ENCODE measurements at regions not wholly inside any gene's neighbourhood (a gene's known extent, or its start where the extent isn't known, plus 50 kb on each side); places are given as distances from the start of the nearest gene placed in this dataset.
"Not testable (repeated sequence)": the region's sequence is repeated elsewhere in the genome, so short reads cannot be mapped to it uniquely, and the experiment has no call there.

DNA sequence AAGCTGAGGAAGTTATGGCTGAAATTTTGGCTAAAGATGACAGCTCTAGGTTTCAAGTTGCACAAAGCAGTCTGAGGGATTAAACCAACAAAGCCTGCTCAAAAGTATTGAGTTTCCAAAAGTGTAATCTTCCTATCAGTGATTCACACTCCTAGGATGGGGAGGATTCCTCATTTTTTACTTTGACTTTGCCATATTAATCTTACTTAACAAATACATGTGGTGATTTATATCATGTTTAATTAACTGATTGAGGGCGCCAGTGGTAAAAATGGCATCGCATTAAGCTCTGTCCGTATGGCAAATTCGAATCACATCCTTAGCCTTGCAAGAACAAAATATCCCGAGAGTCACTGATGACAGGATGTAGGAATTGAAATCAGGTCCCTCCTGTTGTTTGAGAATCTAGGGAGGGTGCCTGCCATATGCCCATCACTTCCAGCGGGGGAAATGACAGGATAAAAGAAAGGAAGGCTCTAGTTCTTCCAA lies 78.1 kb upstream of the ETAA1 start:
- H3K4me3 ChIP-seq (ENCODE audit: low read length): no peak overlapping the region
- H3K4me1 ChIP-seq (ENCODE audit: control insufficient read depth, insufficient read depth, low read length): peaks cover 5% of the 10 kb centered on the region; the same call in 1 of the 2 replicates
- H3K9me3 ChIP-seq (ENCODE audit: control insufficient read depth, insufficient read depth, low read length): no peaks in the 10 kb centered on the region
- no CpG with 5 or more reads among the region's 6 CpGs for WGBS (ENCODE audit: insufficient coverage, insufficient read length)
- H3K27me3 ChIP-seq (ENCODE audit: control insufficient read depth, insufficient read depth, low read length): no peaks in the 10 kb centered on the region
- no peak overlapping the region for H3K27ac ChIP-seq (ENCODE audit: low read length)
- H3K36me3 ChIP-seq (ENCODE audit: control insufficient read depth, insufficient read depth, low read length): no peaks in the 10 kb centered on the region
- DNase-seq (ENCODE audit: low read depth, low spot score): no peak

DNA sequence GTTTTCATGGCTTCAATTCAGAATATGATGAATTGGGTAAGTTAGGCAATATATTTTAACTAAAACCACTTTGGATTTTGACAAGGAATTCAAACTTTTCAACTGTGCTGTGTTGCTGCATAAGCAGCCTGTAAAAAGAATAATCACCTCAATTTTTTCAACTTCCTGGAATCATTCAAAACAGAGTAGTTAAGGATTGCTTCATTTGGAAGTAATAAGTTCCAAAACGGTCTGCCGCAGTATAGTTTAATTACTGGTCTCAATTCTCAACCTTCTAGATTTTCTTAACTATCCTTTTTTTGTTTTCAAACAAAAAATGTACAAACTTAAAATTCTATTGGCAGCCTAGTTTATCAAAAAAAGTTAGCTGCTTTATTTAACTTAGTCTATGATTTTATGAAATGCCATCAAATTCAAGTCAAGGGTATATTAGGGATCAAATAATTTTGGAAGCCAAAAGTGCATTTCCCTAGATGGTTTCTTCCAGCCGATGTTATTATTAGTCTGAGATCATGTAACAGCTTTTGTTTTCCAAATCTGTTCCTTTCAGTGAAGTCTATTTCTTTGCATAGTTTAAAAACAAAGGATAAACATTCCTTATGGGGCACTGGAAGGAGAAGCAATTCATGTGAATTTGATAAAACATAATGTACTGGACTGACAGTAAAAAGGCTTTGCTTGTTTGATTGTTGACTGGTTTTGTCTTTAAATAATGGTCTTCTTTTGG lies 76.1 kb upstream of the ETAA1 start:
- Histone ChIP-seq H3K9me3 (ENCODE audit: control insufficient read depth, insufficient read depth, low read length) (no peaks in the 10 kb centered on the region), H3K4me1 (ENCODE audit: control insufficient read depth, insufficient read depth, low read length) (peaks cover 10% of the 10 kb centered on the region; the same call in 1 of the 2 replicates), H3K27ac (ENCODE audit: low read length) (no peak overlapping the region), H3K27me3 (ENCODE audit: control insufficient read depth, insufficient read depth, low read length) (no peaks in the 10 kb centered on the region), H3K36me3 (ENCODE audit: control insufficient read depth, insufficient read depth, low read length) (no peaks in the 10 kb centered on the region), H3K4me3 (ENCODE audit: low read length) (no peak overlapping the region)
- no CpG with 5 or more reads among the region's 3 CpGs for WGBS (ENCODE audit: insufficient coverage, insufficient read length)
- no peak for DNase-seq (ENCODE audit: low read depth, low spot score)

DNA sequence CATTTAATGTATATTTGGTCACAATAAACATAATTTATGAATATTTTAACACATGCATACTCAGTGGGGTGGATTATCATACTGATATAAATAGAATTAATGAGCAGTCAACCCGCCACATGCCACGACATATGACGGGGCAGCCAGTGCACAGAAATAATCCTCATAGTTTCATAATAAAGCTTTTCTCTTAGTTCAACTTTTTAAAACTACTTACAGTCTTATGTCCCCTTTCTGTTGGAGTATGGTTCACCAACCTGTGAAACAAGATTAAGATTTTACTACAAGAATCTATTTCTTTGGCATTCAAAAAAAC lies 75.6 kb upstream of the ETAA1 start:
- no peak for DNase-seq (ENCODE audit: low read depth, low spot score)
- Histone ChIP-seq H3K9me3 (ENCODE audit: control insufficient read depth, insufficient read depth, low read length) (no peaks in the 10 kb centered on the region), H3K4me3 (ENCODE audit: low read length) (no peak overlapping the region), H3K36me3 (ENCODE audit: control insufficient read depth, insufficient read depth, low read length) (no peaks in the 10 kb centered on the region), H3K4me1 (ENCODE audit: control insufficient read depth, insufficient read depth, low read length) (peaks cover 10% of the 10 kb centered on the region; the same call in 1 of the 2 replicates), H3K27ac (ENCODE audit: low read length) (no peak overlapping the region), H3K27me3 (ENCODE audit: control insufficient read depth, insufficient read depth, low read length) (no peaks in the 10 kb centered on the region)
- no CpG with 5 or more reads among the region's 3 CpGs for WGBS (ENCODE audit: insufficient coverage, insufficient read length)

DNA sequence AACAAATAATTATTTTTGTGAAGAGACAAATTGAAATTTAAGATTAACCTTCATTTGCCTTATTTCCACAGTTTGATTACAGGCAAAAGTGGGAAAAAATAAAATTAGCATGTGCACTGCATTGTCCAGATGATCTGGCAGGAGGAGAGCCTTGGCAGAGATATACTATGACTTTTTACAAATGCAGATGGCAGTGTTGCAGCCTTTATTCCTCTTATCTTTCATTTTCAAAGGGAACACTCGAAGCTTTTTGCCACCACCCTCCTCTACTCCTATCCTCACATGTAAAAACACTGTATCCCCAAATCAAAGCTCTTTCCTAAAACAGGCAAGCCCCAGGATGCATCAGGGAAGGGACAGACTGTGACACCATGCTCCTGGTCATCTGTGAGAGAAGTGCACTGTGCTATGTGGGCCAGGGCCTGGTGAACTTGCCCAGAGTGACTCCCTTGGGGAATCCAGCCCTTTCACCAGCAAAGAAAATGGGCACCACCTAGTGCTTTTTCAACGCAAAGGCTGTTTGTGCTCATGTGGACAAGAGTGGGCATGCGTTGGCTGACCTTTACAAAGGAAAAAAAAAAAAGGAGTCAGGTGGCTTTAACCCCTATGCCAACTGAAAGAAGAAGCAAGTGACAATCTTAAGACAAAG lies 74.7 kb upstream of the ETAA1 start:
- Histone ChIP-seq H3K27me3 (ENCODE audit: control insufficient read depth, insufficient read depth, low read length) (no peaks in the 10 kb centered on the region), H3K9me3 (ENCODE audit: control insufficient read depth, insufficient read depth, low read length) (no peaks in the 10 kb centered on the region), H3K27ac (ENCODE audit: low read length) (no peak overlapping the region), H3K36me3 (ENCODE audit: control insufficient read depth, insufficient read depth, low read length) (no peaks in the 10 kb centered on the region), H3K4me1 (ENCODE audit: control insufficient read depth, insufficient read depth, low read length) (peaks cover 10% of the 10 kb centered on the region; the same call in 1 of the 2 replicates), H3K4me3 (ENCODE audit: low read length) (no peak overlapping the region)
- WGBS (ENCODE audit: insufficient coverage, insufficient read length): no CpG with 5 or more reads among the region's 3 CpGs
- DNase-seq (ENCODE audit: low read depth, low spot score): no peak

DNA sequence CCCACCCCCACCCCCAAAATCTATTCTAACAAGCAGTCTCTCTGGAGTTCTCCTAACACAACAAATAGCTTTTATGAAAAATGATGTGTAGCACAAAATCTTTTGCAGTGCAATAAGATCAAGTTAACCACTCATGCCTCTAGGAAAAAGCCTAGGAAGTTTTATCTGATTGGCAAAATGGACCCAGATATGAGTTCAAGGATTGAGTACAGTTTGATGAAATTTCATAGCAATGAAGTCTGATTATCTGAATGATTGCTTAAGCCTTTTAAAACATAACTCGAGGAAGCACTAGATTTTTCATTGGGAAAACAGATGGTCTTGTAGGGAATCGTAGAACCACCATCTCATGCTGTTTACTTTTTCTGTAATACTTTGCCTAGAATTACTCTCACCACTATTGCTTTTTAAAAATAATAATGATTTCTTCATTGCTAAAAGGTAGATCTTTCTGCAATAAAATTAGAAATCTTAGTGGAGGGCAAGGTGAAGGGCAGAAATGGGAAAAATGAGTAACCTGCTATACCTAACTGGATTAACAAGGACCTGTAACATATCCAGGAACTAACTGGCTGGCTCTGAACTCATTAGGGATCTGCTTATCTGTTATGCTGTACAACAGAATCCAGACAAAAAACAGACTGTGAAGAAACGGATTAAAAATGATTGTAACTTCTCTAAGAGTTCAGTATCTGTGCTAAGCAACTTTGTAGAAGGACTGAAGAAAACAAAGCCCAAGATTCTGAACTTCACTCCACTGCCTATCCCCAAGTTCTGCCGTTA lies 73.7 kb upstream of the ETAA1 start:
- Histone ChIP-seq H3K4me3 (ENCODE audit: low read length) (no peak overlapping the region), H3K9me3 (ENCODE audit: control insufficient read depth, insufficient read depth, low read length) (no peaks in the 10 kb centered on the region), H3K4me1 (ENCODE audit: control insufficient read depth, insufficient read depth, low read length) (peaks cover 11% of the 10 kb centered on the region; the same call in 1 of the 2 replicates), H3K36me3 (ENCODE audit: control insufficient read depth, insufficient read depth, low read length) (no peaks in the 10 kb centered on the region), H3K27me3 (ENCODE audit: control insufficient read depth, insufficient read depth, low read length) (no peaks in the 10 kb centered on the region), H3K27ac (ENCODE audit: low read length) (no peak overlapping the region)
- no peak for DNase-seq (ENCODE audit: low read depth, low spot score)
- no CpG with 5 or more reads among the region's 4 CpGs for WGBS (ENCODE audit: insufficient coverage, insufficient read length)

DNA sequence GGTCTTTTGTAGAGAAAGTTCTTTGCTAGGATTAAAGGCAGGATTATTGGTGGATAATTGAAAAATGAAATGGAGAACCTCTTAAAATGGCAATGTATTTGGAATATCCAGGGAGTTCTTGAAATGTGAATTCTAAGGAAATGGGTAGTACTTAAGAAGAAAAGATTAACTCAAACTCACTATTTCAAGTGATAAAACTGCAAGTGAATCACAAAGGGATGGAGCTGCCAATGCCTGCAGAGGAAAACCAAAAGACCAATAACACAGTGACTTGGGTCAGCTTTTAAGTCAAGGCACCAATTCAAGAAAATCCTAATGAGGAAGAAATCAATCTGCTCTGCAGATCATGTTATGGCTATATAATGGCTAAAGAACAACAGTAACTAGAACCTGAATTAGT lies 67.6 kb upstream of the ETAA1 start:
- Histone ChIP-seq H3K4me3 (ENCODE audit: low read length) (no peak overlapping the region), H3K4me1 (ENCODE audit: control insufficient read depth, insufficient read depth, low read length) (peaks cover 6% of the 10 kb centered on the region; the same call in 1 of the 2 replicates), H3K9me3 (ENCODE audit: control insufficient read depth, insufficient read depth, low read length) (no peaks in the 10 kb centered on the region), H3K36me3 (ENCODE audit: control insufficient read depth, insufficient read depth, low read length) (peaks cover 2% of the 10 kb centered on the region; the same call in 1 of the 2 replicates), H3K27ac (ENCODE audit: low read length) (no peak overlapping the region), H3K27me3 (ENCODE audit: control insufficient read depth, insufficient read depth, low read length) (no peaks in the 10 kb centered on the region)
- DNase-seq (ENCODE audit: low read depth, low spot score): no peak

DNA sequence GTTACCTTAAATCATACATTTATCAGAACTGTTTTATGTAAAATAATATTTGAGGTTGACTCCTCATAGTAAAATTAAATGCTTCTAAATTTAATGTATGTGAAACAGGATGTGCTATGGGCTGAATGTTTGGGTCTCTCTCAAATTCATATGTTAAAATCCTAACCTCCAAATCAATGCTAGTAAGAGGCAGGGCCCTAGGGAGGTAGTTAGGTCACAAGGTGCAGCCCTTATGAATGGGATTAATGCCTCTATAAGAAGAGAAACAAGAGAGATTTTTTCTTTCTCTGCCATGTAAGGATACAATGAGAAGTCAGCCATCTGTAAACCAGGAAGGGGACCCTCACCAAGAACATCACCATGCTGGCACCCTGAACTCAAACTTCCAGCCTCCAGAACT lies 67.2 kb upstream of the ETAA1 start:
- Histone ChIP-seq H3K27me3 (ENCODE audit: control insufficient read depth, insufficient read depth, low read length) (no peaks in the 10 kb centered on the region), H3K27ac (ENCODE audit: low read length) (no peak overlapping the region), H3K9me3 (ENCODE audit: control insufficient read depth, insufficient read depth, low read length) (no peaks in the 10 kb centered on the region), H3K4me3 (ENCODE audit: low read length) (peak overlapping the region; percentile 20; the same call in 1 of the 2 replicates), H3K4me1 (ENCODE audit: control insufficient read depth, insufficient read depth, low read length) (peaks cover 5% of the 10 kb centered on the region; the same call in 1 of the 2 replicates), H3K36me3 (ENCODE audit: control insufficient read depth, insufficient read depth, low read length) (peaks cover 5% of the 10 kb centered on the region; the same call in 1 of the 2 replicates)
- DNase-seq (ENCODE audit: low read depth, low spot score): no peak

DNA sequence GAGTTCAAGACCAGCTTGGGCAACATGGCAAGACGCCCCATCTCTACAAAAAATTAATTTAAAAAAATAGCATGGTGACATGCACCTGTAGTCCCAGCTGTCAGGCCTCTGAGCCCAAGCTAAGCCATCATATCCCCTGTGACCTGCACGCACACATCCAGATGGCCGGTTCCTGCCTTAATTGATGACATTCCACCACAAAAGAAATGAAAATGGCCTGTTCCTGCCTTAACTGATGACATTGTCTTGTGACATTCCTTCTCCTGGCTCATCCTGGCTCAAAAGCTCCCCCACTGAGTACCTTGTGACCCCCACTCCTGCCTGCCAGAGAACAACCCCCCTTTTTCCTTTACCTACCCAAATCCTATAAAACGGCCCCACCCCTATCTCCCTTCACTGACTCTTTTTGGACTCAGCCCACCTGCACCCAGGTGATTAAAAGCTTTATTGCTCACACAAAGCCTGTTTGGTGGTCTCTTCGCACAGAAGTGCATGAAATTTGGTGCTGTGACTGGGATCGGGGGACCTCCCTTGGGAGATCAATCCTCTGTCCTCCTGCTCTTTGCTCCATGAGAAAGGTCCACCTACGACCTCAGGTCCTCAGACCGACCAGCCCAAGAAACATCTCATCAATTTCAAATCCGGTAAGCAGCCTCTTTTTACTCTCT lies 65.6 kb upstream of the ETAA1 start:
- not testable (repeated sequence) for DNase-seq (ENCODE audit: low read depth, low spot score); H3K4me1 ChIP-seq (ENCODE audit: control insufficient read depth, insufficient read depth, low read length); H3K9me3 ChIP-seq (ENCODE audit: control insufficient read depth, insufficient read depth, low read length); H3K27me3 ChIP-seq (ENCODE audit: control insufficient read depth, insufficient read depth, low read length); H3K36me3 ChIP-seq (ENCODE audit: control insufficient read depth, insufficient read depth, low read length); H3K27ac ChIP-seq (ENCODE audit: low read length)
- H3K4me3 ChIP-seq (ENCODE audit: low read length): peak overlapping the region; percentile 84; the same call in 1 of the 2 replicates
- no CpG with 5 or more reads among the region's 9 CpGs for WGBS (ENCODE audit: insufficient coverage, insufficient read length)

DNA sequence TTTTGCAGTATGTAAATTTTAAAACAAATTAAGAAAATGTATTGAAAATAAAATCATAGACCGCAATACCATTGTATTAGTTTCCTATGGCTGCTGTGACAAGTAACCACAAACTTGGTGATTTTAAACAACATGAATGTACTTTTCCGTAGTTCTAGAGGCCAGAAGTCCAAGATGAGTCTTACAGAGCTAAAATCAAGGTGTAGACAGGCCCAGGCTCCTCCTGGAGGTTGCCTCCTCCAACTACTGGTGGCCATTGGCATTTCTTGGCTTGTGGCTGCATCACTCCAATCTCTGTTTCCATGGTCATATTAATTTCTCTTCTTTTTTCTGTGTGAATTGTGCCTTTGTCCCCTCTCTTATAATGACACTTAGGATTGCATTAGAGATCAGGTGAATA lies 59.2 kb upstream of the ETAA1 start:
- Histone ChIP-seq H3K36me3 (ENCODE audit: control insufficient read depth, insufficient read depth, low read length) (peaks cover 19% of the 10 kb centered on the region; the same call in 1 of the 2 replicates), H3K4me3 (ENCODE audit: low read length) (no peak overlapping the region), H3K27ac (ENCODE audit: low read length) (no peak overlapping the region), H3K9me3 (ENCODE audit: control insufficient read depth, insufficient read depth, low read length) (no peaks in the 10 kb centered on the region), H3K27me3 (ENCODE audit: control insufficient read depth, insufficient read depth, low read length) (no peaks in the 10 kb centered on the region), H3K4me1 (ENCODE audit: control insufficient read depth, insufficient read depth, low read length) (peaks cover 2% of the 10 kb centered on the region; the same call in 1 of the 2 replicates)
- WGBS (ENCODE audit: insufficient coverage, insufficient read length): no CpG with 5 or more reads among the region's 2 CpGs
- DNase-seq (ENCODE audit: low read depth, low spot score): no peak

DNA sequence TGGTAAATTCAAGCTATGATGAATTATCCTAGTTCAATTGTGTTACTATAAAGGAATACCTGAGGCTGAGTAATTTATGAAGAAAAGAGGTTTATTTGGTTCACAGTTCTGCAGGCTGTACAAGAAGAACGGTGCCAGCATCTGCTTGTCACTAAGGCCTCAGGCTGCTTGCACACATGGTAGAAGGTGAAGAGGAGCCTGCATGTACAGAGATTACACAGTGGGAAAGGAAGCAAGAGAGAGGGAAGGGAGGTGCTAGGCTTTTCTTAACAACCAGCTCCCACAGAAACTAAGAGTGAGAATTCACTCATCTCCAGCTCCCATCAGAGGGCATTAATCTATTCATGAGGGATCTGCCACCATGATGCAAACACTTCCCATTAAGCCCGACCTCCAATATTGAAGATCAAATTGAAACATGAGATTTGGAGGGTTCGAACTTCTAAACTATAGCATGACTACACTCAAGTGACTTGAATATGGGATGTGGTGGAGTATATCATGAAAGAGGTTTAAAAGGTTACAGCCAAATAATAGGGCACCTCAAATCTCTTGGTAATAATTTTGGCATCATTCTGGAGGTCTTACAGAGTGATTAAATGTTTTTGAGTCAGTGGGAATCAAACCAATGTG lies 58.4 kb upstream of the ETAA1 start:
- no peaks in the 10 kb centered on the region for H3K9me3 ChIP-seq (ENCODE audit: control insufficient read depth, insufficient read depth, low read length)
- H3K27ac ChIP-seq (ENCODE audit: low read length): no peak overlapping the region
- no peak overlapping the region for H3K4me3 ChIP-seq (ENCODE audit: low read length)
- peaks cover 2% of the 10 kb centered on the region; the same call in 1 of the 2 replicates for H3K4me1 ChIP-seq (ENCODE audit: control insufficient read depth, insufficient read depth, low read length)
- WGBS (ENCODE audit: insufficient coverage, insufficient read length): no CpG with 5 or more reads among the region's 3 CpGs
- H3K36me3 ChIP-seq (ENCODE audit: control insufficient read depth, insufficient read depth, low read length): peaks cover 19% of the 10 kb centered on the region; the same call in 1 of the 2 replicates
- DNase-seq (ENCODE audit: low read depth, low spot score): no peak
- no peaks in the 10 kb centered on the region for H3K27me3 ChIP-seq (ENCODE audit: control insufficient read depth, insufficient read depth, low read length)

Data from iPS DF 6.9 (cell line).